BJ (cell line): ENCODE measurements at regions not wholly inside any gene's neighbourhood (a gene's known extent, or its start where the extent isn't known, plus 50 kb on each side); places are given as distances from the start of the nearest gene placed in this dataset.

Source experiments
- CTCF ChIA-PET: fragments of 350-600 bp; formaldehyde crosslinking; extraction: SDS; loops from one replicate; lab custom pipeline; 2021; ENCODE audit warnings: antibody characterized with exemption, inconsistent platforms; lab: Yijun Ruan, JAX
- POLR2A ChIA-PET: fragments of 300-600 bp; sonication (Branson Sonifier 250); formaldehyde crosslinking; extraction: SDS; loops from one replicate; lab custom pipeline; 2021; ENCODE audit warnings: antibody characterized with exemption; lab: Charles Lee
- DNase-seq: peaks from one replicate; pipeline ENCODE4 v3.0.0-alpha.2; 2011; ENCODE audit warnings: low read depth
- H3K27me3 ChIP-seq: 2 replicates; pipeline ENCODE4 v1.6.0; 2011; ENCODE audit warnings: low read length; ENCODE audit not compliant: control insufficient read depth, insufficient read depth
- H3K36me3 ChIP-seq: 2 replicates; pipeline ENCODE4 v1.5.1; 2011; ENCODE audit warnings: low read length; ENCODE audit not compliant: control insufficient read depth, insufficient read depth
- H3K4me3 ChIP-seq: 2 replicates; pipeline ENCODE4 v1.5.1; 2011; ENCODE audit warnings: low read depth, mild to moderate bottlenecking, control low read depth, low read length
- CTCF ChIP-seq: IDR thresholded peaks from 2 replicates; pipeline ENCODE4 v1.5.1; 2011; ENCODE audit warnings: low read depth, mild to moderate bottlenecking, control low read depth, inconsistent platforms, low read length, moderate library complexity; ENCODE audit not compliant: insufficient read depth

DNA sequence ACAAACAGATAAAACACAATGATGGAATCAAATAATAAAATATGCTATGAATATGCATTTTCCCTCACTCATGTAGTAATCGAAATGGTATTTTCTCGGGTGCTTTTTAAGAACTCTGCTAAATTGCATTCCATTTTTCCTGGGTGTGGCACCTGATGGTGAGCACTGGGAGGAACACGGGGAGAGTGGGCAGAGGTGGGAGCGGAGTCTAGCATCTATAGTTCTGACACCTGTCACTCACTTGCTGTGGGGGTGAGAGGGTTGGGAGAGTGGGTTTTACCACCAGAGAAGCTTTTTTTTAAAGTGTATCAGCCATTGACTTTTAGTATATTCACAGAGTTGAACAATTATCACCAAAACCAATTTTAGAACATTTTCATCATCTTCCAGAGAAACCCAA lies 73.4 kb upstream of the PGBD5 start:
- Histone ChIP-seq H3K4me3 (no peak overlapping the region), H3K27me3 (no peaks in the 10 kb centered on the region), H3K36me3 (no peaks in the 10 kb centered on the region)
- no peak for TF ChIP-seq CTCF
- ChIA-PET POLR2A (no interaction called here), CTCF (no interaction called here)
- DNase-seq, result no peak

DNA sequence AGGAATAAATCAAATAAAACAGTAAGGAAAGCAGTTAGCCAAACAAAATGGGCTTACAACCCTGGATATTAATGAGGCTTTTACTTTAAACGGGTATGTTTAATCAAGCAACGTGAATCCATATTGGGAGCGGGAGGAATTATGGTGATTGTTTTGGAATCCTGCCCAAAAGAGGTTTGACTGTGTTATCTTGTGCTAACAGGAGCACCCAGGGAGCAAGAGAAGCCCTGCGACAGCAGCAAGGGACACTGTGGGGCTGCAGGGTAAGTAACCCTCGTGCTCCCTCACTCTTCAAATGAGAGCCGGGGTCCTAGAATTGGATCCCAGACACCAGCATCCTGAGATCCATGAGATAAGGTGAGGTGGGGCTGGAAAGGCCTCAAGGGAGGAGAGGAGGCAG lies 72.6 kb upstream of the PGBD5 start:
- no peak for TF ChIP-seq CTCF
- no peaks in the 10 kb centered on the region for H3K27me3 ChIP-seq
- DNase-seq, result no peak
- no peak overlapping the region for H3K4me3 ChIP-seq
- ChIA-PET POLR2A (no interaction called here), CTCF (no interaction called here)
- no peaks in the 10 kb centered on the region for H3K36me3 ChIP-seq

DNA sequence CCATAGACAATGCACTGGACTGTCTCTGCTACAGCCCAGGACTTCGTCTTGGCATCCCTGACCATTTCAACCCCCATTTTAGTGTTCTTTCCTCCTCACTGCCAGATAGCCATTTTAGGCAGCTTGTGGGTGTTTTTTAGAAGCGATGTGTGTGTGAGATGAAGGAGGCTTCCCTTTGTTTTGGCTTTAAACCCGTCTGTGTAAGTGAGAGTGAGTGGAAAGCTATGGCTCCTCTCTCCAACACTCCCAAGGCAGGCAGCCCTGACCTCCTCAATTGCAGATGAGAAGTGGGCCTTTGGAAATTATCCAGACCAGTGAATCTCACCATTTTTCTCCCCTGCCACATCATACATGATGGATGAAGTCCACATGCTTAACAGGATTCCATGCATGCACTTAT lies 70.3 kb upstream of the PGBD5 start:
- TF ChIP-seq CTCF, result no peak
- H3K4me3 ChIP-seq, result no peak overlapping the region
- CTCF ChIA-PET, result no interaction called here
- POLR2A ChIA-PET, result no interaction called here
- H3K27me3 ChIP-seq, result no peaks in the 10 kb centered on the region
- DNase-seq, result no peak
- no peaks in the 10 kb centered on the region for H3K36me3 ChIP-seq

DNA sequence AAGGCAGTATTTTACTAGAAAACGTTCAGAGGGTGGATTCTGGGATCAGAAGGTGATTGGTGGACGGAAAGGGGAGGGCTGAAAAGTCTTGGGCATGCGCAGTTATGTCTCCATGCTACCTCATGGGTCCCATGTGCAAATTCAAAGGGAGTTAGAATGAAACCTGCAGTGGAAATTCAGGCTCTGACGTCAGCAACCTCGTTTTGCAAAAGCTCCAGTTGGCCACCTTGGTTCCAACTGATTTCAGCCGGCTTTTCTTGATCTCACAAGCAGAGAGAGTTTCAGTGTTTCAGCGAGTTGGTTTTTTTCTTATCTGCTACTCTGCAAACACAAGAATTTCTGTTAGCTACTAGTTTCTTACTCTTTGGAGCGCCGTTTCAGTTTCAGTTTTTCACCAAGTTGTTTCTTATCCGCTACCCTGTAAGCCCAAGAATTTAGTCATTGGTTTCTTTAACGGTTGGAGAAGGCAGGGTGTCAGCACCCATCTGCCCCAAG lies 69.8 kb upstream of the PGBD5 start:
- Histone ChIP-seq H3K27me3 (no peaks in the 10 kb centered on the region), H3K36me3 (no peaks in the 10 kb centered on the region), H3K4me3 (no peak overlapping the region)
- POLR2A ChIA-PET, result no interaction called here
- TF ChIP-seq CTCF, result no peak
- CTCF ChIA-PET, result no interaction called here
- DNase-seq, result no peak

- ChIA-PET POLR2A (no interaction called here), CTCF (no interaction called here)
- no peak for TF ChIP-seq CTCF
- Histone ChIP-seq H3K36me3 (no peaks in the 10 kb centered on the region), H3K4me3 (no peak overlapping the region), H3K27me3 (no peaks in the 10 kb centered on the region)
- no peak for DNase-seq
Observed at GRCh38 chr1:230495076-230495475, 68.9 kb upstream of the PGBD5 start.
